ENCODE measurements at regions not wholly inside any gene's neighbourhood (a gene's known extent, or its start where the extent isn't known, plus 50 kb on each side); places are given as distances from the start of the nearest gene placed in this dataset.

DNA sequence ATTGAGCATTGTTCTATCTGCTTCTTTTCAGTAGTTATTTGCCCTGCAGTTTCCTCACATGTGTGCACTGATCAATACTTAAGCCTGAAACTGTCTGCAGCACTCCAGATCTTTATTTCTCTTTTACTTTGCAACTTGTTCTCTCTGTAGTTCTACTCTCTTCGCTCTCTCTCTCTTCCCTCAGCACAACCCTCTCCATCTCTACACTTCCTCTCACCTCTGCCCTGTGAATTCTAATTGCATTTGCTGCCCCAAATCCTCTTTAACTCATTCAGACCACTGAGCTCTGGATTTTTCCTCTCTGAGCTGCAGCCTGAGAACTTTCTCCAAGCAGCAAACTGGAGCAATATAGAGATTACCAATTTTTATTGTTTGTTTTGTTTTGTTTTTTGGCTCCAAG is 1035.5 kb downstream of the FSCB start:
- TF ChIP-seq, protein P1, sequence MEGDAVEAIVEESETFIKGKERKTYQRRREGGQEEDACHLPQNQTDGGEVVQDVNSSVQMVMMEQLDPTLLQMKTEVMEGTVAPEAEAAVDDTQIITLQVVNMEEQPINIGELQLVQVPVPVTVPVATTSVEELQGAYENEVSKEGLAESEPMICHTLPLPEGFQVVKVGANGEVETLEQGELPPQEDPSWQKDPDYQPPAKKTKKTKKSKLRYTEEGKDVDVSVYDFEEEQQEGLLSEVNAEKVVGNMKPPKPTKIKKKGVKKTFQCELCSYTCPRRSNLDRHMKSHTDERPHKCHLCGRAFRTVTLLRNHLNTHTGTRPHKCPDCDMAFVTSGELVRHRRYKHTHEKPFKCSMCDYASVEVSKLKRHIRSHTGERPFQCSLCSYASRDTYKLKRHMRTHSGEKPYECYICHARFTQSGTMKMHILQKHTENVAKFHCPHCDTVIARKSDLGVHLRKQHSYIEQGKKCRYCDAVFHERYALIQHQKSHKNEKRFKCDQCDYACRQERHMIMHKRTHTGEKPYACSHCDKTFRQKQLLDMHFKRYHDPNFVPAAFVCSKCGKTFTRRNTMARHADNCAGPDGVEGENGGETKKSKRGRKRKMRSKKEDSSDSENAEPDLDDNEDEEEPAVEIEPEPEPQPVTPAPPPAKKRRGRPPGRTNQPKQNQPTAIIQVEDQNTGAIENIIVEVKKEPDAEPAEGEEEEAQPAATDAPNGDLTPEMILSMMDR (IDR thresholded peaks at IDR 0.05; ENCODE audit: low read depth, low read length, poor library complexity, severe bottlenecking) = no peak
- TF ChIP-seq EZH2phosphoT487 (IDR thresholded peaks at IDR 0.05; ENCODE audit: borderline replicate concordance, low read length) = no peak
- no peaks in the 10 kb centered on the region for H3K79me2 ChIP-seq (ENCODE audit: control insufficient read depth, low read length)
- H3K4me1 ChIP-seq (ENCODE audit: control insufficient read depth, low read length) = no peaks in the 10 kb centered on the region
- H3K36me3 ChIP-seq (ENCODE audit: control insufficient read depth, low read length) = no peaks in the 10 kb centered on the region
- no peaks in the 10 kb centered on the region for H4K20me1 ChIP-seq (ENCODE audit: control insufficient read depth, insufficient read depth, low read depth, low read length)
- no peak overlapping the region for H3K27ac ChIP-seq (ENCODE audit: low read depth, low read length)
- no peaks in the 10 kb centered on the region for H3K9me3 ChIP-seq (ENCODE audit: control insufficient read depth, insufficient read depth, low read length)
- H3K27me3 ChIP-seq (ENCODE audit: control insufficient read depth, low read length) = no peaks in the 10 kb centered on the region
- H3K9me2 ChIP-seq (replicated peaks; ENCODE audit: control insufficient read depth, low read length) = no peaks in the 10 kb centered on the region
- H3F3A ChIP-seq (ENCODE audit: control insufficient read depth, insufficient read depth) = no peaks in the 10 kb centered on the region
- H3K4me3 ChIP-seq (ENCODE audit: low read length) = no peak overlapping the region
- H3K4me2 ChIP-seq (ENCODE audit: low read length) = no peak overlapping the region

DNA sequence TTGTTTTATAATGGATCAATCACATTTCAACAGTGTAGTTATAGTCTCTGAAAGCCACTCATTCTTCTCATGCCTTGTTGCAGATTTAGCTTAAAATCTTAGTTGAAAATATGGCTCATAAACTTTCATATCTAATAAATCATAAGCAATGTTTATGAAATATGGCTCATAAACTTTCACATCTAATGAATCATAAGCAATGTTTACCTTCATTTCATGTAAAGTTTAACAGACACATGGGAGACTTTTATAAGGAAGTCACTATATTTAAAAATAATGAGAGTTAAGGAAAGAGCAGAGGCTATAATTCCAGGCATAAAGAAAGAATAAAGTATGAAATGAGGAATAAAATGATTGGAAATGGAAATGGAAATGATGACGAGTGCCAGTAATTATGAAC is 1042.1 kb downstream of the FSCB start:
- no peak overlapping the region for H3K4me3 ChIP-seq (ENCODE audit: low read length)
- H3F3A ChIP-seq (ENCODE audit: control insufficient read depth, insufficient read depth) = no peaks in the 10 kb centered on the region
- H4K20me1 ChIP-seq (ENCODE audit: control insufficient read depth, insufficient read depth, low read depth, low read length) = no peaks in the 10 kb centered on the region
- no peaks in the 10 kb centered on the region for H3K79me2 ChIP-seq (ENCODE audit: control insufficient read depth, low read length)
- no peaks in the 10 kb centered on the region for H3K27me3 ChIP-seq (ENCODE audit: control insufficient read depth, low read length)
- H3K9me3 ChIP-seq (ENCODE audit: control insufficient read depth, insufficient read depth, low read length) = no peaks in the 10 kb centered on the region
- no peaks in the 10 kb centered on the region for H3K36me3 ChIP-seq (ENCODE audit: control insufficient read depth, low read length)
- TF ChIP-seq, protein P1 (IDR thresholded peaks at IDR 0.05; ENCODE audit: low read depth, low read length, poor library complexity, severe bottlenecking) = no peak
- no peak for TF ChIP-seq EZH2phosphoT487 (IDR thresholded peaks at IDR 0.05; ENCODE audit: borderline replicate concordance, low read length)
- no peak overlapping the region for H3K27ac ChIP-seq (ENCODE audit: low read depth, low read length)
- no peak overlapping the region for H3K4me2 ChIP-seq (ENCODE audit: low read length)
- no peaks in the 10 kb centered on the region for H3K4me1 ChIP-seq (ENCODE audit: control insufficient read depth, low read length)
- H3K9me2 ChIP-seq (replicated peaks; ENCODE audit: control insufficient read depth, low read length) = no peaks in the 10 kb centered on the region

DNA sequence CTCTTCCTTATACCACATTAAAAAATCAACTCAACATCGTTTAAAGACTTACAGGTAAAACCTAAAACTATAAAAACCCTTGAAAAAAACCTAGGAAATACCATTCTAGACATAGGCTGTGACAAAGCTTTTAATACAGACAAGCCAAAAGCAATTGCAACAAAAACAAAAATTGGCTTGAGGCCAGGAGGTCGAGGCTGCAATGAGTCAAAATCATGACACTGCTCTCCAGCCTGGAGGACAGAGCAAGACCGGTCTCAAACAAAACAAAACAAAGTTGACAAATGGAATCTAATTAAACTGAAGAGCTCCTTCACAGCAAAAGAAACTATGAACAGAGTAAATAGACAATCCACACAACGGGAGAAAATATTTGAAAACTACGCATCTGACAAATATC is 1057.8 kb downstream of the FSCB start:
- Histone ChIP-seq H3K4me2 (ENCODE audit: low read length) (no peak overlapping the region), H3F3A (ENCODE audit: control insufficient read depth, insufficient read depth) (no peaks in the 10 kb centered on the region), H3K27ac (ENCODE audit: low read depth, low read length) (no peak overlapping the region), H3K4me1 (ENCODE audit: control insufficient read depth, low read length) (no peaks in the 10 kb centered on the region), H3K4me3 (ENCODE audit: low read length) (no peak overlapping the region), H3K36me3 (ENCODE audit: control insufficient read depth, low read length) (no peaks in the 10 kb centered on the region), H3K9me3 (ENCODE audit: control insufficient read depth, insufficient read depth, low read length) (no peaks in the 10 kb centered on the region), H3K9me2 (replicated peaks; ENCODE audit: control insufficient read depth, low read length) (no peaks in the 10 kb centered on the region), H4K20me1 (ENCODE audit: control insufficient read depth, insufficient read depth, low read depth, low read length) (no peaks in the 10 kb centered on the region), H3K79me2 (ENCODE audit: control insufficient read depth, low read length) (no peaks in the 10 kb centered on the region), H3K27me3 (ENCODE audit: control insufficient read depth, low read length) (no peaks in the 10 kb centered on the region)
- TF ChIP-seq EZH2phosphoT487 (IDR thresholded peaks at IDR 0.05; ENCODE audit: borderline replicate concordance, low read length) = no peak
- TF ChIP-seq, protein P1 (IDR thresholded peaks at IDR 0.05; ENCODE audit: low read depth, low read length, poor library complexity, severe bottlenecking) = no peak

DNA sequence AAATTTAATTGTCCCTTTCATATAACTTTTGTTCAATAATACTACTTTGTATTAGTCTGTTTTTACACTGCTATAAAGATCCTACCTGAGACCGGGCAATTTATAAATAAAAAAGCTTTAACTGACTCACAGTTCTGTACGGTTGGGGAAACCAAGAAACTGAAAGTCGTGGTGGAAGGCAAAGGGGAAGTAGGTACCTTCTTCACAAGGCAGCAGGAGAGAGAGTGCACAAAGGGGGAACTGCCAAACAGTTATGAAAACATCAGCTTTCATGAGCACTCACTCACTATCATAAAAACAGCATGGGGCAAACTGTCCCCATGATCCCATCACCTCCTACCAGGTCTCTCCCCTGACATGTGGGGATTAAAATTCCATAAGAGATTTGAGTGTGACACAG is 1069.0 kb downstream of the FSCB start:
- H3K9me3 ChIP-seq (ENCODE audit: control insufficient read depth, insufficient read depth, low read length) = no peaks in the 10 kb centered on the region
- H3K79me2 ChIP-seq (ENCODE audit: control insufficient read depth, low read length) = no peaks in the 10 kb centered on the region
- no peaks in the 10 kb centered on the region for H3K4me1 ChIP-seq (ENCODE audit: control insufficient read depth, low read length)
- no peaks in the 10 kb centered on the region for H4K20me1 ChIP-seq (ENCODE audit: control insufficient read depth, insufficient read depth, low read depth, low read length)
- no peak overlapping the region for H3K27ac ChIP-seq (ENCODE audit: low read depth, low read length)
- H3K9me2 ChIP-seq (replicated peaks; ENCODE audit: control insufficient read depth, low read length) = no peaks in the 10 kb centered on the region; the same call in 1 of the 2 replicates
- no peaks in the 10 kb centered on the region for H3F3A ChIP-seq (ENCODE audit: control insufficient read depth, insufficient read depth)
- TF ChIP-seq, protein P1 (IDR thresholded peaks at IDR 0.05; ENCODE audit: low read depth, low read length, poor library complexity, severe bottlenecking) = no peak
- no peak for TF ChIP-seq EZH2phosphoT487 (IDR thresholded peaks at IDR 0.05; ENCODE audit: borderline replicate concordance, low read length)
- H3K36me3 ChIP-seq (ENCODE audit: control insufficient read depth, low read length) = no peaks in the 10 kb centered on the region
- no peaks in the 10 kb centered on the region for H3K27me3 ChIP-seq (ENCODE audit: control insufficient read depth, low read length)
- H3K4me3 ChIP-seq (ENCODE audit: low read length) = no peak overlapping the region
- no peak overlapping the region for H3K4me2 ChIP-seq (ENCODE audit: low read length)
